Peyer's patch (tissue), 4 donors: ENCODE measurements at regions not wholly inside any gene's neighbourhood (a gene's known extent, or its start where the extent isn't known, plus 50 kb on each side); places are given as distances from the start of the nearest gene placed in this dataset.

ENCODE experiments used
- DNase-seq, 3 donors: peaks; one replicate each; pipeline ENCODE4 v3.0.0-alpha.2; 2017 to 2019
- H3K27ac ChIP-seq, 4 donors: fragments of 200-600 bp; sonication (generic); one replicate each; pipeline ENCODE4 v1.5.1; 2016 to 2019
- H3K27me3 ChIP-seq, 2 donors: fragments of 200-600 bp; sonication (generic); one replicate each; pipeline ENCODE4 v1.5.1; 2019
- H3K36me3 ChIP-seq, 3 donors: fragments of 200-600 bp; sonication (generic); one replicate each; pipeline ENCODE4 v1.5.1; 2016 to 2019
- H3K4me1 ChIP-seq, 4 donors: fragments of 200-600 bp; sonication (generic); one replicate each; pipeline ENCODE4 v1.5.1; 2016 to 2019
- H3K4me3 ChIP-seq, 4 donors: fragments of 200-600 bp; sonication (generic); 1 replicate in 3 of 4; 2 replicates in 1 of 4; pipeline ENCODE4 v1.5.1; 2016 to 2019; ENCODE audit warnings: mild to moderate bottlenecking in 1 of 4
- H3K9me3 ChIP-seq, 4 donors: fragments of 200-600 bp; sonication (generic); one replicate each; pipeline ENCODE4 v1.5.1; 2016 to 2019; ENCODE audit warnings: mild to moderate bottlenecking in 1 of 4
- POLR2A ChIP-seq, 2 donors: fragments of 450-650 bp; IDR thresholded peaks; one replicate each; pipeline ENCODE4 v1.5.1; 2017; ENCODE audit warnings: antibody characterized with exemption in 2 of 2, mild to moderate bottlenecking in 2 of 2, moderate library complexity in 2 of 2
- TF ChIP-seq, protein P1 (sequence below), 6 experiments: fragments of 450-650 bp in 4 of 6; fragments of 200-600 bp in 2 of 6; sonication (generic) in 1 of 6; IDR thresholded peaks; one replicate each; pipeline ENCODE4 v1.5.1; 2017 to 2019; ENCODE audit warnings: antibody characterized with exemption in 6 of 6, mild to moderate bottlenecking in 3 of 6, moderate library complexity in 1 of 6

DNA sequence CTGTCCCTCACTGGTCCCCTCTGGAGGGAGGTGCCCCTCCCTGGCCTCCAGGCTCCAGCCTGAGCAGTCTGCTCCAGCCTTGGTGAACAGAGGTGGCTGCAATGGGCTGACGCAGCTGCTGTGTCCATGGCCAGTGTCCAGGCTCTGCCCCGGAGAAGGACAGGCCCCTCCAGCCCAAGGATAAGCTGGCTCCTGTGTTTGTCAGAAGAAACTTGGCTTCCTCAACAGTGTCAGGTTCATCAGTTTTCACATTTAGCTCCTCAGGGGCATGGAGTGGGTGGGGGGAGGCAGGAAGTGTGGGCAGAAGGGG lies 402.8 kb downstream of the MATN1 start:
- no peak for TF ChIP-seq POLR2A (IDR thresholded peaks at IDR 0.05)
- TF ChIP-seq, protein P1, sequence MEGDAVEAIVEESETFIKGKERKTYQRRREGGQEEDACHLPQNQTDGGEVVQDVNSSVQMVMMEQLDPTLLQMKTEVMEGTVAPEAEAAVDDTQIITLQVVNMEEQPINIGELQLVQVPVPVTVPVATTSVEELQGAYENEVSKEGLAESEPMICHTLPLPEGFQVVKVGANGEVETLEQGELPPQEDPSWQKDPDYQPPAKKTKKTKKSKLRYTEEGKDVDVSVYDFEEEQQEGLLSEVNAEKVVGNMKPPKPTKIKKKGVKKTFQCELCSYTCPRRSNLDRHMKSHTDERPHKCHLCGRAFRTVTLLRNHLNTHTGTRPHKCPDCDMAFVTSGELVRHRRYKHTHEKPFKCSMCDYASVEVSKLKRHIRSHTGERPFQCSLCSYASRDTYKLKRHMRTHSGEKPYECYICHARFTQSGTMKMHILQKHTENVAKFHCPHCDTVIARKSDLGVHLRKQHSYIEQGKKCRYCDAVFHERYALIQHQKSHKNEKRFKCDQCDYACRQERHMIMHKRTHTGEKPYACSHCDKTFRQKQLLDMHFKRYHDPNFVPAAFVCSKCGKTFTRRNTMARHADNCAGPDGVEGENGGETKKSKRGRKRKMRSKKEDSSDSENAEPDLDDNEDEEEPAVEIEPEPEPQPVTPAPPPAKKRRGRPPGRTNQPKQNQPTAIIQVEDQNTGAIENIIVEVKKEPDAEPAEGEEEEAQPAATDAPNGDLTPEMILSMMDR (IDR thresholded peaks at IDR 0.05), result no peak

DNA sequence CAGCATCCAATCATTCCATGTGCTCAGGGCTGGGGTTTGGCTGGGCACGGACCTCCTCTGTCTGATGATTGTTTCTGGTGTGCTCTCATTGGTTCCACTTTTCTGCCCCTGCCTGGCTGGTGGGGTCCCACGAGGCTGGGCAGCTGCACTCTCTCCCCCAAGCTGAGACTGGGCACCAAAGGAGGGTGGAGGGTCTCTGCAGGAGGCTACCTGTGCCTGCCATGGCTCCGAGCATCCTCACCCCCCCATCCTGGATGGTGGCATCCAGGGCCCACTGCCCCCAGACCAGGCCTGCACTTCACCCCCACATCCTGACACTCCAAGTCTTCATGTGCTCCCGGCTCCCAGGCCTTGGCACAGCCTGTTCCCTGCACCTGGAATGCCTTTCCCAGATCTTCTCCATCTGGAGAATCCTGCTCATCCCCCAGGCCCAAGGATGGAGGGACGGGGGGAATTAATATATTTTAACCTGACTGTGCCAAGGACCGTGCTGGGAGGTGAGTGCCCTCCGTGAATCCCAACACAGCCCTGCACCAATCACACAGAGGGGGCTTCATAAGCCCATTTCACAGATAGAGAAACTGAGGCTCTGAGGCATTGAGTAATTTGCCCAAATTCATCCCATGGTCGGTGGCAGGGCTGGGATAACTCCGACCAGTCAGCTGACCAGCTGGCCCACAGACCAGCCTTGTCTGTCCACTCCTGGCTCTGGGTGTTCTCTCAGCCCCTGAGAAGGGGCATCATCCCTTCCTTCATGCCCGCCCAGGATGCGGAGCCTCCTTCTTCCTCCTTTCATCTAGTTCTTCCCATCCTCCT lies 403.4 kb downstream of the MATN1 start:
- no peak for DNase-seq
- no peak for TF ChIP-seq POLR2A (IDR thresholded peaks at IDR 0.05)
- TF ChIP-seq, protein P1 (IDR thresholded peaks at IDR 0.05), result no peak
- no peak overlapping the region for H3K4me3 ChIP-seq
- no peak overlapping the region for H3K27ac ChIP-seq
- H3K9me3 ChIP-seq, result no peaks in the 10 kb centered on the region
- no peaks in the 10 kb centered on the region for H3K4me1 ChIP-seq
- H3K27me3 ChIP-seq, result no peaks in the 10 kb centered on the region
- no peaks in the 10 kb centered on the region for H3K36me3 ChIP-seq

More for the DNA sequence above, 402.8 kb downstream of the MATN1 start:
- H3K4me3 ChIP-seq, result no peak overlapping the region
- no peaks in the 10 kb centered on the region for H3K27me3 ChIP-seq
- H3K27ac ChIP-seq, result no peak overlapping the region
- no peaks in the 10 kb centered on the region for H3K9me3 ChIP-seq
- no peak for DNase-seq
- H3K4me1 ChIP-seq, result no peaks in the 10 kb centered on the region
- no peaks in the 10 kb centered on the region for H3K36me3 ChIP-seq

DNA sequence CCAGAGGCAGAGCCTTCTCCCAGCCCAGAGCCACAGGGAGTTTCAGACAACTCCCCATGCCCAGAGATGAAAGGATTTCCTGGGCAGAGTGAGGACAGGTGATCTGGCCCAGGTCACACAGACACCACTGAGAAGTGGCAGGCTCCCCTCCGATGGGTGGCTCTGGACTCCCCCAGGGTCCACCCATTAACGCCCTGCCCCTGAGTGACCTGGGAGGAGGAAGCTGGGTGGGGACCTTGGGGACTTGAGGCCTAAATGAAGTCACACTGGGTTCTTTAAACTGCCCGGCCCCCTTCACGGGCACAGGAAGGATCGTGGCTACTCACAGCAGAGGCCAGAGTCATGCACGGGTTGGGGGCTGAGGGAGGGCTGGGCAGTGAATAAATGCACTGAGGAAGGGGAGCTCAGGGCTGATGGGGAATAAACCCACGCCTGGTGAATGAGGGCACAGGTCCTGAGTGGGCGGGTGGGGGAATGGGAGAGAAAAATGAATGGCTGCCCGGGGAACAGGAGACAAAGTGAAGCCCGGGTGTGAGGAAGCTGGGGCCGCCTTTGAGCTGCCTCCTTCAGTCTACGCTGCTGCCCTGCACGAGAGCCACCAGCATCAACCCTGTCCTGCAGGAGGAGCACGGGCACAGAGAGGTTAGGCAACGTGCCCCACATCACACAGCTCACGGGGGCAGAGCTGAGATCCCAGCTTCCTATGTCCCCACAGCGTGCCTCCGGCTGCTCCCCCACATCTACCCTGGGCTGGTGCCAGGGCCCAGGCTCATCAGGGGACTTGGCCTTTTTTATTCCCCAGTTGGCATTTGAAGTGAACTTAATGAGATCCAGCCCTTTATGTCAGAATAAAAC lies 404.3 kb downstream of the MATN1 start:
- H3K4me3 ChIP-seq, result no peak overlapping the region
- H3K27me3 ChIP-seq, result no peaks in the 10 kb centered on the region
- TF ChIP-seq POLR2A (IDR thresholded peaks at IDR 0.05), result no peak
- TF ChIP-seq, protein P1 (IDR thresholded peaks at IDR 0.05), result no peak
- no peak overlapping the region for H3K27ac ChIP-seq
- no peaks in the 10 kb centered on the region for H3K9me3 ChIP-seq
- H3K36me3 ChIP-seq, result no peaks in the 10 kb centered on the region
- DNase-seq, result no peak
- H3K4me1 ChIP-seq, result no peaks in the 10 kb centered on the region

DNA sequence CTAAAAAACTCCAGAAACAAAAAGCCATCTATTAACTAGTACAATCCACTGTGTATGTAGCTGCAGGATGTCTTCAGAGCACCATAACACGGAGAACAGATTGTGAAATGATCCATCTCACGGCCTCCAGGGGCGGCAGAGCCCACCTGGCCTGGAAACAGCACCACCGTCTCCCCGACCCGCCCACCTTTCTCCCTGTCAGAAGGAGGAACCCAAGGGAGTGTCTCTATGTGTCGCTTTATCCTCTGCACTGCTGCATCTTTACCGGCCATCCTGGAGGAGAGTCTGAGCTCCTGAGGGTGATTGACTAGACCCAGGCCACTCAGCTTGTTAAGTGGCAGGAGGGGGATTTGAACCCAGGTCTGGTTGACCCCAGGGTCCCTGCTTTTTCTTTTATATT lies 405.0 kb downstream of the MATN1 start:
- Histone ChIP-seq H3K27me3 (no peaks in the 10 kb centered on the region), H3K9me3 (no peaks in the 10 kb centered on the region), H3K27ac (no peak overlapping the region), H3K4me1 (no peaks in the 10 kb centered on the region), H3K4me3 (no peak overlapping the region), H3K36me3 (no peaks in the 10 kb centered on the region)
- TF ChIP-seq POLR2A (IDR thresholded peaks at IDR 0.05), result no peak
- TF ChIP-seq, protein P1 (IDR thresholded peaks at IDR 0.05), result no peak
- DNase-seq, result no peak

DNA sequence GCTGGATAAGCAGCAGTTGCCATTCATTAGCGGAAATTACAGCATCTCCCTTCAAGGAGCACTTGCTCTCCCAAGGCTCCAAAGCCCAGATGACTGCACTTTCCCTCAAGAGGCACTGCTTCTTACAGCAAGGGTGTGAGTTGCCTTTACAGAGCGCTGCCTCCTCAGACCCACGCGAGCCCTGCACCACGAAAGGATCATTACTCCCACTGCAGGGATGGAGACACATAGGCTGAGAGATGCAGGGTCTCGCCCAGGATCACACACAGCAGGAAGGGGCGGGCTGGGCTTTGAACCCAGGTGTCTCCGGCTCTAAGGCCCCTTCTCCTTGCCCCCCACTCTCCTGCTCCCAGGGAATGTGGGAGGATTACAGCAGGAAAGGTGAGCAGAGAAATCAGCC lies 405.5 kb downstream of the MATN1 start:
- Histone ChIP-seq H3K27ac (no peak overlapping the region), H3K27me3 (no peaks in the 10 kb centered on the region), H3K4me3 (no peak overlapping the region), H3K9me3 (no peaks in the 10 kb centered on the region), H3K4me1 (no peaks in the 10 kb centered on the region), H3K36me3 (no peaks in the 10 kb centered on the region)
- DNase-seq, result no peak
- TF ChIP-seq, protein P1 (IDR thresholded peaks at IDR 0.05), result no peak
- TF ChIP-seq POLR2A (IDR thresholded peaks at IDR 0.05), result no peak
